Prostate gland (tissue), 2 donors: ENCODE measurements at regions not wholly inside any gene's neighbourhood (a gene's known extent, or its start where the extent isn't known, plus 50 kb on each side); places are given as distances from the start of the nearest gene placed in this dataset.

Experiments
- POLR2A ChIP-seq: fragments of 450-650 bp; IDR thresholded peaks from one replicate; pipeline ENCODE4 v1.6.1; 2016; ENCODE audit warnings: antibody characterized with exemption, mild to moderate bottlenecking
- POLR2AphosphoS5 ChIP-seq: sonication (generic); formaldehyde crosslinking; IDR thresholded peaks from one replicate; pipeline ENCODE4 v1.6.1; 2017; ENCODE audit warnings: antibody characterized with exemption
- TF ChIP-seq, protein P1 (sequence below), 4 experiments: fragments of 200-600 bp in 2 of 4; fragments of 450-650 bp in 2 of 4; sonication (generic) in 2 of 4; IDR thresholded peaks; 1 replicate in 3 of 4; 2 replicates in 1 of 4; pipeline ENCODE4 v1.5.1; 2016 to 2019; ENCODE audit warnings: antibody characterized with exemption in 4 of 4, mild to moderate bottlenecking in 2 of 4, moderate library complexity in 2 of 4

- TF ChIP-seq, protein P1, sequence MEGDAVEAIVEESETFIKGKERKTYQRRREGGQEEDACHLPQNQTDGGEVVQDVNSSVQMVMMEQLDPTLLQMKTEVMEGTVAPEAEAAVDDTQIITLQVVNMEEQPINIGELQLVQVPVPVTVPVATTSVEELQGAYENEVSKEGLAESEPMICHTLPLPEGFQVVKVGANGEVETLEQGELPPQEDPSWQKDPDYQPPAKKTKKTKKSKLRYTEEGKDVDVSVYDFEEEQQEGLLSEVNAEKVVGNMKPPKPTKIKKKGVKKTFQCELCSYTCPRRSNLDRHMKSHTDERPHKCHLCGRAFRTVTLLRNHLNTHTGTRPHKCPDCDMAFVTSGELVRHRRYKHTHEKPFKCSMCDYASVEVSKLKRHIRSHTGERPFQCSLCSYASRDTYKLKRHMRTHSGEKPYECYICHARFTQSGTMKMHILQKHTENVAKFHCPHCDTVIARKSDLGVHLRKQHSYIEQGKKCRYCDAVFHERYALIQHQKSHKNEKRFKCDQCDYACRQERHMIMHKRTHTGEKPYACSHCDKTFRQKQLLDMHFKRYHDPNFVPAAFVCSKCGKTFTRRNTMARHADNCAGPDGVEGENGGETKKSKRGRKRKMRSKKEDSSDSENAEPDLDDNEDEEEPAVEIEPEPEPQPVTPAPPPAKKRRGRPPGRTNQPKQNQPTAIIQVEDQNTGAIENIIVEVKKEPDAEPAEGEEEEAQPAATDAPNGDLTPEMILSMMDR (IDR thresholded peaks at IDR 0.05): no peak
- no peak for TF ChIP-seq POLR2A
- no peak for TF ChIP-seq POLR2AphosphoS5
Measured at GRCh38 chr13:103196356-103196755, 130.1 kb upstream of the SLC10A2 start.
